ENCODE measurements at regions not wholly inside any gene's neighbourhood (a gene's known extent, or its start where the extent isn't known, plus 50 kb on each side); places are given as distances from the start of the nearest gene placed in this dataset.

GRCh38 chr3:86269364-86270155 is 721.4 kb downstream of the VGLL3 start:
- TF ChIP-seq CTCF (IDR thresholded peaks at IDR 0.05): no peak
- no peak for ATAC-seq
- Histone ChIP-seq H3K4me3 (no peak overlapping the region), H3K36me3 (no peaks in the 10 kb centered on the region), H3K4me1 (no peaks in the 10 kb centered on the region), H3K27me3 (no peaks in the 10 kb centered on the region), H3K27ac (no peak overlapping the region), H3K9me3 (no peaks in the 10 kb centered on the region)
- intact Hi-C loops (cut with DNase I): no loop called here
- DNase-seq: no peak

DNA sequence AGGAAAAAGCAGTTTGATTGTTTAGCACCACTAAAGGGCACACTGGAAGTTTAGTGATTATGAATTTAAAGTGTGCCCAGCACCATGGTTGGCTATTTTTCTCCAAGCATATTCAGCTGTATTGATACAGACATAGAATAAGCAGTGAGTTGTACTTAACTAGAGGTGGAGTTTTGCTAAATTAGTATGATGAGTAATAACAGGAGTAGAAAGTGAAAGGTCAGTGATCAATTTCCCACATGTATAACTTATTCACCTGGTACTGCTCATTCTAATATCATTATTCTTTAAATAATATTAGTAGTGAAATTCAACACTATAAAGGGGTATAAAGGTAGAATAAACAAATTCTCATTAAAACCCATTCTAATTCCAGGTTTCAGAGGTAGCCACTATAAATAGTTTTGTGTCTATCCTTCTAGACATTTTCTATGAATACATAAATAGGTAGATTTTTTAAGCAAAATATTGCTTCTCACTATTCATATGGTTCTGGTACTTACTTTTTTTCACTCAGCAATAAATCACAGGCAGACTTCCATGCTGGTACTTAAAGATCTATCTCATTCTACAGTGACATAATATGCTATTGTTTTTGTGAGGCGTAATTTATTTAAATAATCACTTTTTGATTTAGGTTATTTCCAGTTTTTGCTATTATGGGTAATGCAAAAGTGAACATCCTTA is 732.9 kb downstream of the VGLL3 start:
- Histone ChIP-seq H3K9me3 (no peaks in the 10 kb centered on the region), H3K36me3 (no peaks in the 10 kb centered on the region), H3K4me3 (no peak overlapping the region), H3K27ac (no peak overlapping the region), H3K4me1 (no peaks in the 10 kb centered on the region), H3K27me3 (no peaks in the 10 kb centered on the region)
- ATAC-seq (no peak), DNase-seq (no peak)
- intact Hi-C loops (cut with DNase I): no loop called here
- TF ChIP-seq CTCF (IDR thresholded peaks at IDR 0.05): no peak

- no peaks in the 10 kb centered on the region for H3K9me3 ChIP-seq
- ATAC-seq (no peak), DNase-seq (peak in 1 of 4 donors; percentile 18)
- intact Hi-C loops (cut with DNase I): no loop called here
- H3K36me3 ChIP-seq: no peaks in the 10 kb centered on the region
- no peaks in the 10 kb centered on the region for H3K27me3 ChIP-seq
- H3K27ac ChIP-seq: no peak overlapping the region
- H3K4me1 ChIP-seq: no peaks in the 10 kb centered on the region
- TF ChIP-seq CTCF (IDR thresholded peaks at IDR 0.05): no peak
- H3K4me3 ChIP-seq: no peak overlapping the region
These were observed 736.5 kb downstream of the VGLL3 start for GRCh38 chr3:86254480-86254879.

GRCh38 chr3:86251781-86252180 is 739.2 kb downstream of the VGLL3 start:
- no peak overlapping the region for H3K27ac ChIP-seq
- no peaks in the 10 kb centered on the region for H3K27me3 ChIP-seq
- ATAC-seq: no peak
- H3K9me3 ChIP-seq: peaks cover 0 to 3% of the 10 kb centered on the region in 2 donors
- TF ChIP-seq CTCF (IDR thresholded peaks at IDR 0.05): no peak
- H3K36me3 ChIP-seq: no peaks in the 10 kb centered on the region
- no peaks in the 10 kb centered on the region for H3K4me1 ChIP-seq
- no peak for DNase-seq
- H3K4me3 ChIP-seq: no peak overlapping the region
- intact Hi-C loops (cut with DNase I): no loop called here

DNA sequence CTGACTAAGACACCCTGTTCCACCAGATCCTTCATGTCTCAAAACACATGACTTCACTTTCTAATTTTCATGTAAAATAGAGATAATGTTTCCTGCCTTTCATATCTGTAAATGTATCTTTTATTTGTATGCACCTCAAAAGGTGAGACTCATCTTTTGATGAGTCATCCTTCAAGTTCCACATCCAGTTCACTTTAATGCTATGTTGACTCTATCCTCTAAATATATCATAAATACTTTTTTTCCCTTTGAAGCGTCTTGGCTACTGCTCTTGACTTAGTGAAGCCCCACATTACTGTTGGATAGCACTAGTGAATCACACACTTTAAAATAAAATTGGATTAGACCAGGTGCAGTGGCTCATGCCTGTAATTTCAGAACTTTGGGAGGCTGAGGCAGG is 741.1 kb downstream of the VGLL3 start:
- TF ChIP-seq CTCF (IDR thresholded peaks at IDR 0.05): no peak
- Histone ChIP-seq H3K27ac (no peak overlapping the region), H3K9me3 (peaks cover 0 to 3% of the 10 kb centered on the region in 2 donors), H3K27me3 (no peaks in the 10 kb centered on the region), H3K36me3 (no peaks in the 10 kb centered on the region), H3K4me3 (no peak overlapping the region), H3K4me1 (no peaks in the 10 kb centered on the region)
- ATAC-seq: no peak
- intact Hi-C loops (cut with DNase I): no loop called here
- no peak for DNase-seq

Measured in left lung (tissue), 4 donors.